Stimulated activated CD8-positive, alpha-beta memory T cell treated with anti-CD3 and anti-CD28 coated beads, Interleukin-2, amount 100 ng/mL, for 48 hours (primary cell): ENCODE measurements at regions not wholly inside any gene's neighbourhood (a gene's known extent, or its start where the extent isn't known, plus 50 kb on each side); places are given as distances from the start of the nearest gene placed in this dataset.
"Not testable (repeated sequence)": the region's sequence is repeated elsewhere in the genome, so short reads cannot be mapped to it uniquely, and the experiment has no call there.

Experiments used
- DNase-seq, 2 donors: peaks; one replicate each; pipeline ENCODE4 v3.0.0-alpha.2; 2020; ENCODE audit warnings: low read depth in 2 of 2

DNA sequence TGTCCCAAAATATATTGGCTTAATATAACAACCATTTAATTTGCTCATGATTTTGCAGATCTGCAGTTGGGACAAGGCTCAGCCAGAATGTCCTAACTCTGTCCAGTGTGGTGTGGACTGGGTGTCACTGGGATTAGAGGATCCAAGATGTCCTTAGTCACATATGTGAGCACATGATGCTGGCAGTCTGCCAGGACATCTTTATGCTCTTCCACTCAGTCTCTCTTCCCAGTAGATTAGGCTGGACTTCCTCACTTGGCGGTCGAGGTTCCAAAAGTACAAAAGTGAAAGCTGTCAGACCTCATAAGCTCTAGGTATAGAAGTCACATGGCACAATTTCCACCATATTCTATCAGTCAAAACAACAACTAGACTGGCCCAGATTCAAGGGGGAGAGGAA is 167.9 kb upstream of the NTF3 start:
- DNase-seq = no peak

DNA sequence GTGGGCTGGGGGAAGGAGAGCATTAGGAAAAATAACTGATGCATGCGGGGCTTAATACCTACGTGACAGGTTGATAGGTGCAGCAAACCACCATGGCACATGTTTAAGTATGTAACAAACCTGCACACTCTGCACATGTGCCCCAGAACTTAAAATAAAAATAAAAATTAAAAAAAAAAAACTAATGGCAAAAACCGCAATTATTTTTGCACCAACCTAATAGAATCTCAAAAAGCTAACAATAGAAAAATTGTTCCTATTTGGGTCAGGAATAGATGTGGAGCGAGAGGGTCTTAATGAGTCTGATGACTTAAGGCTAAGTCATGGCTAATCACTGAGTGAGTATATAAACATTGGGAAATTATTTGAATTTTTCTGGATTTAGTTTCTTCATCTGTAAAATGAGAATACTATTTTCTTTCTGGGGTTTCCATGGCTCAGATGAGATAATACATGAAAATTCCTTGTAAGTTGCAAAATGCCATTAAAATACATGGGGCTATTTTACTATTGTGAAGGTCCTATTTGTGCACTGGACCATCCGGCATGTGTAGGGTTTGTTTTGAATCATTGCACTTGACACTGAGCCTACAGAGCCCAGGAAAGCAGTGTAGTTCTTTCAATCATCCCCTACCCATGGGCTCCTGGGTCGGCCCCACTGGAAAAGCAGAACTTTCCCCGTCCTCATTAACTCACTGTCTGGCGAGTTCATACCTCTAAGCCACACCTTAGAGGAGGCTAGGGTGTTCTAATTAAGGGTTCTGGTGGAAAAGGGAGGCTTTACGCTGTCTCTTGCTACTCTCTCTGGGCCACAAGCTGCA is 164.1 kb upstream of the NTF3 start:
- no peak for DNase-seq

DNA sequence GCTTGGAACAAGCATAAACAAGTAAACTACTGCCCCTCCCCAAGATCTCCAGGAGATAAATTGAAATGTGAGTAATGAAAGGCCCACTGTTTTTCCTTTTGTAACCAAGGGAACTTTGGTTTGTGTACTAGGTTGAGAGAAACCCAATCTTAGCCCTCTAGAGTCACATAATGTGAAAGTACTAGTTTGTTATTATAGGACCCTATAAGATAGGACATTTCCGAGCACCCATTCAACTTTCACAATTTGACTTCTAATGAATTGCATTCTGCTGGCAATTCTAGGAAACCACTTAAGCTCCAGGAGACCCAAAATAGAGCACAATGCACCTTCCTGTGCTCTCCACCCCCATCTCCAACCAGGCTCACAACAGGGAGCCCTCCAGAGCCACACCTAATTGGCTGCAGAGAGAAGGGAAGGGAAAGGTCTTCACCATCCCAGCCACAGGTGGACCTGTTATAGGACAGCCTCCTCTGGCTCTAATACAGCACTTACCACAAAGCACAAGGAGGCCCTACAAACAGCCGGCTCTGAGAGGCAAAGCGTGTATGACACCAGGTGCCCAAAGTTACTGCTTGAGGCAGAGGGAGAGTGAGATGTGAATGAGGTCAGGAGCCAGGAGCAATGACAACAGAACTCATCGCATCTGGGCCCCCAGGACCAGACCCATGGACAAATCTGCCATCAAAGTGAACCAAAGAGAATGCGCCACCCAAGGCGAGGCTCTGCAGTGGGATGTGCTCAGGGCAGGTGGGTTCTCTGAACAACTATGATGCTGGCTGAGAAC is 163.3 kb upstream of the NTF3 start:
- DNase-seq = no peak

DNA sequence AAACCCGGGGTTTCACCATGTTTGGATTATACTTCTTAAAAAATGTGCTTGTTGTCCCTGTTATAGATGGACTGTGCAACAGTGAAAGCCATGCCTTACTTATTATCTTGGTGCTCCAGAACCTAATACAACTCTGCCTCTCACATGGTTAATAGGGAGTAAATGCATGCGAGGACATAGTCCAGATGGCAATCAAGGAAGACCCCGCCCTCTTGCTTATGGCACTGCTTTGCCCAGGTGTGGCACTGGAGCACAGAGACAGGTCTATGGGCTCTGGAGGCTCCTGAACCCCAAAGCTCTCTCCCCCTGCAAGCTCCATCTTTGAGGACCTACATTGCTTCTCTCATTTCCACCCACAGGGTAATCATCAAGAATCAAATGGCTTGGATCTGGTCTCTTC is 162.1 kb upstream of the NTF3 start:
- no peak for DNase-seq

DNA sequence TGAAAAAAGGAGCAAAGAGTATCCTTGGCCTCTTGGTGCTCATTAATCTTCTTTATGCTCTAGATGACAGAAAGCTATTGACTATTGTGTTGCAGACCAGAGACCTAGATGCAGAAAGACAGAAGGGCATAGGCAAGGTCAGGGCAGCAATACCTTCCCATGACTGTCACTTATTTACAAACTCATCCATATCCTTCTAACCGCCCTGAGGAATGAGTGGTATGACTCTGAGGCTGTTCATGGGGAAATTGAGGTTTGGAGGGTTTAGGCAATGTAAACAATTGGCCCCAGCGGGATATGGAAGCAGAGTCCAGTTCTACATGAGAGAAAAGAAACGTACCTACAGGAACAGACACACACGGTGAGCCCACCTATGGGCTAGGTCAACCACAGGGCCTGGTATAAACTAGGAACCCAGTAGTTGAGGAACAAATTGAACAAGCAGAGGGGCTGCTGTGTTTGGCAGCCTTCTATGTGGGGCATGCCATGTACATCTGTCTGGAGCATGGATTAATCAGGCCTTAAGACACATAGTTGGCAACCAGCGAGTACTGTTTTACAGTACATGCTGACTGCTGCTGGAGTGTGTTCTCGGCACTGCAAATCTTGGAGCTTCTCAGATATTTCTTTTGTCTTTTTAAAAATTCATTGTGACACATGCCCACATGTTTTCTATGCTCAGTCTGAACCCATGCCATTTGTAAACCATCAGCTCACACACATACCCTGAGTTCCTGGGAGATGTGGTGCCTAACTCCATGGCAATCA is 159.7 kb upstream of the NTF3 start:
- DNase-seq = no peak

DNA sequence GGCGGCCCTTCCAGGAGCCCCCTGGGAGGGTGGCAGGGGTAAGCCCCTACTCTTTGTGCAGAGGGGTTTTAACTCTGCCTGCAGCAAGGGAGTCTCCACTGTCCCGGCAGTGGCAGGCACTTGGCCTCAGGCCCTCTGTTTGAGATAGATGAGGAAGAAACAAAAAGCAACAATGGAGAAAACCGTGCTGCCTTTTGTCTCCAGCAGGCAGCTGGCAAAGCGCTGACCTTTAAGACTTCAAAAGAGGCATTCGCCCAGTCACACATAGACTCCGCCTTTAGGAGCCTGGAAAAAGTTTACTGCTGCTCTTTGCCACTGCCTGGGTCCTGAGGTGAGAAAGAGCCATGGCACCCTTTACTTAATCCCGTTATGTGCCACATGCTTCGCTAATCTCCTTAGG is 158.2 kb upstream of the NTF3 start:
- no peak for DNase-seq

DNA sequence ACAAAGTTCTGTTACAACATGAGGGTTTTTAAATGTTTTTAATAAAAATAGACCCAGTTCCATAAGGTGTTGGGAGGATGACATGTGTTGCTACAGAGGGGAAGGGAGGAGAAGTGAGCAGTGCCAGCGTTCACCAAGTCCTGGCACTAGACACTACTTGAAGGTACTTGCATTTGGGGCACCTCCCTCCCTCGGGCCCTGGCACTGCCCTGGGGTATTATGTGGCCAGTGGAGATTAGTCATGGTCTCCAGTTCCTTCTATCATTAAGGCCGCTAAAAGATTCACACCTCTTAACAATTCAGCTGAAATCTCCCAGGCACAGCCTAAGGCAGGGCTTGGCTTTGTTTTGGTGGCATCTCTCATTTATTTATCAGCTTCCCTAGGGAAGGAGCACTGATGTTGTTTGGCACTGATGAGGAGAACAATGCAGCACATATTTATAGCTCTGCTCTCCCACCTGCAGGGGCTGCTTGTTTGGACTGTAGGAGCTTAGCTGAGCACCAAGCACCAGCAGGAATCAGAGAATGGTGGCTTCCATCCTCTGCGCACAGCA is 155.5 kb upstream of the NTF3 start:
- DNase-seq = no peak

DNA sequence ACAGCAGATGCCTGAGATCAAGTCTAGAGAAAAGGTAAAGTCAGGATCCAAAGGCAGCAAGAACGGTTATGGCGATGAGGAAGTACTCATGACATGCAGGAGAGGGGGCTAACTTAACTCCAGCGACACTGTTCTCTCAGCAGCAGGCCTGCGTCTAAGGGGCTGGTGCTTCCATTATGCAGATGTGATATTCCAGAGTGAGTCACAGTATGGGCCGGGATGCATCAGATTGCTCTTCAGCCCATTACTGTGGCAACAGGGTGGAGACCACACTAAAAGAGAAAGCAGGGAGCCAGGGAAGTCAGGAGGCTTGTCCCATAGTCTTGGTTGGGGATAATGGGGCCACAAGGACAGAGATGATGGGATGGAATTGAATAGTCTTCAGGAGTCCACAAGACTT is 151.8 kb upstream of the NTF3 start:
- no peak for DNase-seq

DNA sequence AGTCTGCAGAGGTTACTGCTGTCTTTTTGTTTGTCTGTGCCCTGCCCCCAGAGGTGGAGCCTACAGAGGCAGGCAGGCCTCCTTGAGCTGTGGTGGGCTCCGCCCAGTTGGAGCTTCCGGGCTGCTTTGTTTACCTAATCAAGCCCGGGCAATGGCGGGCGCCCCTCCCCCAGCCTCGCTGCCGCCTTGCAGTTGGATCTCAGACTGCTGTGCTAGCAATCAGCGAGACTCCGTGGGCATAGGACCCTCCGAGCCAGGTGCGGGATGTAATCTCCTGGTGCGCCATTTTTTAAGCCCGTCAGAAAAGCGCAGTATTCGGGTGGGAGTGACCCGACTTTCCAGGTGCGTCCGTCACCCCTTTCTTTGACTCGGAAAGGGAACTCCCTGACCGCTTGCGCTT is 141.5 kb upstream of the NTF3 start:
- DNase-seq = not testable (repeated sequence)

DNA sequence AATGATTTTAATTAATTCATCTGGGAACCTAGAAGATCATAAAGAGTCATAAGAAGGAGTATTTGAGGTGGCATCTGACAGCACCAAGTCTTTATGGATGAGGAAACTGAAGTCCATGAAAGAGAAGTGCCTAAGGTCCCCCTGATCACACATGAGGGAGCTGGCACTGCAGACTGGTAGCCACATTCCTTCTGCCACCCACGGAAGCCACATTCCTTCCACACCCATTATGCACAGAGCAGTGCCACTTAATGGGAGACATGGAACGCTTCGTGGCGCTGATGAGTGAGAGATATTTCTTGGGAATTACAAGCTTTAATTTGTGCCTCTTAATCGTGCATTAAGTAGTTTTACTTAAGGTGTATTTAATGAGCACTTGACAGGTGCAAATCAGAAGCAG is 139.3 kb upstream of the NTF3 start:
- DNase-seq = no peak

DNA sequence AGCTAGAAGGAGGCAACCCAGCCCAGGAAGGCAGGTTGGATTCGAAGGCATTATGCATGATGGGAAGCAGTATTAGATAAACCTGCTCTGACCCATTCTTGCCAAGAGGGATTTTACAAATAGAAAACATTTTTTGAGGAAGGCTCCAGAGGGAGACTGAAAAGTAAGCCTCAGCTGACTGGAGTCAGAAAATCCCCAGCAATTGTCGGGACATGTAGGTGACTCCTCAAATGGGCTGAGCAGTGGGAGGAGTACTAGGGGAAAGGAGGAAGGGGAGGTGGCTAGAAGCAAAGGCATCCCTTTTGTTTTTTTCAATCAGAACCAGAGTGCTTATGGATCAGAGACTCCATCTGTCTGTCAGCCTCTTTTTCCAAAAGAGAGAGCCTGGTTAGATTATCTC is 138.1 kb upstream of the NTF3 start:
- no peak for DNase-seq

DNA sequence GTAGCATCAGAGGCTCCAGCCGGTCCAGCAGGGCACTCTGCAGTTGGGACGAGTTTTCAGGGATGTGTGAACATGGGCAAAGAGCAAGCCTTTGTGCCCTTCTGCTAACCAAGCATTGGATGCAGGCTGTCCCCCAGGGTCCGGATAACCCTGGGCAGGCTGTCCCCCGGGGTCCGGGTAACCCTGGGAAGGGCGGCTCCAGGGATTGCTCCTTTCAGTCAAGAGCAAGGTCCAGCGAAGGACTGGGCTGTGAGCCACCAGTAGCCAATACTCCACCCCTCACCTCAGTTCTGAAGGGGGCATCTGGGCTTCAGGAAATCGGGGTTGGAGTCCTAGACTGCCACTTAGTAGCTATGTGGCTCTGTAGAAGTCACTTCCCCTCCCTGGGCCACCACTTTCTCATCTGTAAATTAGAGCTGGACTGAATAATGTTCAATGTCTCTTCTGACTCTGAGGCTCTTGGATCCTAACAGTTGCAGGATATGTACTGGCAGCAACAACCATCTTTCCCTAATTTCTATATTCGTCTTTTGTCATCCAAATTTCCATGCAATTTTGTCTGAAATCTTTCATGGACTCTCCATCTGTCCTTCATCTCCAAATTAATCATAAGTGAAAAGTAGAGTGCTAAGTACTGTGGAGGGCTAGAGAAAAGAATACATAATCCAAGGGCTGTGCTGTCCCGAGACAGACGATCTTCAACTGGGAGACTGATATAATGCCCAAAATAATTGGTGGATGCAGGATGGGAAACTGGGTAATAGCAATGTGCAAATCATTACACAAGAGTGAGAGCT is 137.4 kb upstream of the NTF3 start:
- no peak for DNase-seq

DNA sequence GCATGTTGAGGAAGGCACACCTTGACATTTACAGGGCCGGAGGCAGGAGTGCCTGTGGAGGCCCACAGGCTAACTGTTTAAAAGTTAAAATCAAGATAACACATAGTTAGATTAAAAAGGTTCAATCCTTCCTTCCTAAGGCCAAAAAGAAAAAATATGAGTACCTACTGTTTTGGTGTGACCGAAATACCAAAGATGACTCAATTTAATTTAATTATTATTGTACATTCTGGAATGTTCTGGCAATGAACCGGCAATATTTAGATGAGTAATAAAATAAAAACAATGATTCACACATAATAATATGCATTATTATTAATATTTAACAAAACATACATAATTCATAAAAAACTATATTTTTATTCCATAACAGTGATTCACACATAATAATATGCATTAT is 136.8 kb upstream of the NTF3 start:
- DNase-seq = no peak

DNA sequence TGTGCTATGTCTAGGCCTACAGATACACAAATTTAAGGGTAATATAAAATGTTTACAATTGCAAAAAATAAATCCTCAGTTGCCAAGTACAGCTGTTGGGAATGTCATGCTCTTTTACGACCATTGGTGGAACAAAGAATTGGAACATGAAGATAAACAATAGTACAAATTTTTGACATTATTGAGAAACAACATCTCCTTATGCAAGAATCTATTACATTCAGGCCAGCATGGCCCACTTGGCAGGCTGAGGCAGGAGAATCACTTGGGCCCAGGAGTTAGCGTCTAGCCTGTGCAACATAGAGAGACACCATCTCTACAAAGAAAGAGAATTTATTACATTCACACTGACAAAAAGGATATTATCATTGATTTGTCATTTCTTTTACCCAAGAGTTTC is 135.9 kb upstream of the NTF3 start:
- DNase-seq = no peak

DNA sequence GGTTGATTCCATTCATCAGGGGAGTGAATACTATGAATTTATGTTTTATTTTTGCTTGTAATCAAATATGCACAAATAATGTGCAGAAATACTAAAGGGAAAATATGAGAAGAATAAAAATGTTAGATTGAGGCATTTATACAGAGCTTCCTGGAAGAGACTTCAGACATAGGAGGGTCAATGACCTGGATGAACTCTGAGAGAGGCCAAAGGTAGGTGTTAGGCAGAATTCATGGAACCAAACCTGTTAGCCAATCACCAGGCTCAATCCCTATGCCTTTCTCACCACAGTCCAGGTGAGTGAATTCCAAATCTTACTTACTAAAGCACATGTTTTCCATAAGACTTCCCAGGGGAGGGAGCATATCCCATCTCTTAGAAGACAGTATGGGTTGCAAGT is 130.4 kb upstream of the NTF3 start:
- no peak for DNase-seq

DNA sequence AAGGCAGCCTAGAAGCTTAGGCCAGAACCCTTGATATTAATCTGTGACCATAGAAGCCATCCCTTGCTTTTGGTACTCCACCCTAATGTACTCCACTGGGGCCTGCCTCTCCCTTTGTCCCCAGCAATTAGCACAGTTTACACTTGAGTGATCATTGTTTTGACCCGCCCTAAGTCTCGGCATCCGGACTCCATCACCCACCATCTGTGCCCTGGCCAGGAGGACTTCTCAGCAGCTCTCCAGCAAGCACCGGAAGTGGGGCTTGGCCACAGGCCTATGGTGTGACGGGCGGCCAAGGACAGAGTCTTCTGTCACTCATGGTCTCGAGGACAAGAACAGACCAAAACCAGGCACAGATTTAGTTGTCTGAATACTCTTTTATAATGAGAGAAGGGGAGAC is 126.5 kb upstream of the NTF3 start:
- DNase-seq = no peak

DNA sequence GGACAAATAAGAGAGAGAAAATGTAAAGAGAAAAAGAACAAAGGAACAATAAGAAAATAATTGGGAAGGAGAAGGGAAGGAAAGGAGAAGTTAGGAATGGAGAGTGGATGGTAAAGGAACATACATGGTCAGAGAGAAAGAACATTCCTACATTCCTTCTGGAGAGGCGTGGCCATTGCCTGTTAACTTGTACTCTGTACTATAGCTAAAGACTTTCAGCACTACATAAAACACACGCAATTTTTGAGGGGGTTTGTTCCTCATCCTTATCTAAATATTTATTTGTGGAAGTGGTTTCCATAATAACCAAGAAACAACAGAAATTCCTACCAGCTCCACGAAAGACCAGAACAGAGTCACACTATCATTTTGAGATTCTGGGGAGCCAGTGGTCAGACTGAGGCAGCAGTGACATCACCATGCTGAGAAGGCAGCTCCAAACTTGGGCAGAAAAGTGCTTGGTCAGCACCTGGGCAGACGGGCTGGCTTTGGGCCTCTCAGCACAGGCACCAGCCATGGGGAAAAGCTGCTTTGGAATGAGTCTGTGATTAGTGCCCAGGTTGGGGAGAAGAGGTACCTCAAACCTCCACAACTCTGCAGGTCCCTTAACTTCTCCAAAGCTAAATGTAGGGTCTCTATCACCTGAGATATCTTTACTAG is 125.9 kb upstream of the NTF3 start:
- DNase-seq = no peak

DNA sequence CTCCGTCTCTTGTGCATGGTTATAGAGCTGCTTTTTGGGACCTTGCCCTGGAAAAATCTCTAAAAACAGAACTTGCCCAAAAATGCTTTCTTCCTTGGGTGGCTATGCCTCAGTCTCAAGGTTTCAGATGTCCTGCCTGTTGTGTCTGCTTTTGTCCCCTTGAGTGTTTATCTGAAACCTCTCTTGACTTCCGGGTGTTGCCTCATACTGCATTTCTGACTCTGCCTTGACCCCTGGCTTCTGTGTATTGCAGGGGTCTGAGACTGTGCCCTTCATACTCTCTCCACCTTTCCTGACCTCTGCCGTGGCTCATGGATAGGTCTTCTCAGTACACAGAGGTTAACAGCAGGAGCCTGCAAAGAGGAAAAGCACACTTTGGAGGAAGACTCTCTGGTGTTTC is 124.8 kb upstream of the NTF3 start:
- no peak for DNase-seq

DNA sequence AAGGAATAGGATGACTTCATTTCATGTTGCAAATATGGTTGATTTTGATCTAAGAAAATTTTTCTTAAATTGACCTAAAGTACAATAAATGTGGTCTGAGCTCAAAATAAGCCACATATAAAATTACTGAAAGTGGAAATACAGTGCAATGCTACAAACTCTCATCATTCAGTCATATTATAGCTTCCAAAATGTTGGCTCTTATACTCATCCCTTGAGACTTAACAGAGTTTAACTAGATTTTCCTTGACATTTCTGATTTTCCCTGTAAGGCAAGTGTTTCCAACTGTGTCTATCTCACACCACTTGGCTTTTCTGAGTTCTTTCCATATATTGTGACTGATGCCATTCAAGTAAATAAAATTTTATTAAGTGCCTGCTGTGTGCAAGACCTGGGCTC is 123.7 kb upstream of the NTF3 start:
- DNase-seq = no peak

DNA sequence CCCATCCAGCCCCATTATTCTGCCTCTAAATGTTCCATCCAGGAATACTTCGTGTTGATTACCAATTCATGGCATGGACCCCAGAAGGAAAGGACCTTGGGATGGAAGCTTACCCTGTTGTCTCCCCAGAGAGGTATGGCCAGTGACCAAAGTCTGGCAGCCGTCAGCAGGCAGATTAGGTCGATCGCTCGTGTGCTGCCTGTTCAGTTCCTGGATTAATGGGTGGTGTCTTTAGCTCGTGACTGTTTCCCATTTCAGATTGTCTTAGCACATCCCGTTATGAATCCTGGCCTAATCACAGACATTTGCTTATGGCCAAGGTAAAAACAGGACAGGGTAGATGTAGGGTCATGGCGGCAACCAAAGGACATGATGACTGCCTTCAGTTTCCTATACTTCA is 122.9 kb upstream of the NTF3 start:
- no peak for DNase-seq

DNA sequence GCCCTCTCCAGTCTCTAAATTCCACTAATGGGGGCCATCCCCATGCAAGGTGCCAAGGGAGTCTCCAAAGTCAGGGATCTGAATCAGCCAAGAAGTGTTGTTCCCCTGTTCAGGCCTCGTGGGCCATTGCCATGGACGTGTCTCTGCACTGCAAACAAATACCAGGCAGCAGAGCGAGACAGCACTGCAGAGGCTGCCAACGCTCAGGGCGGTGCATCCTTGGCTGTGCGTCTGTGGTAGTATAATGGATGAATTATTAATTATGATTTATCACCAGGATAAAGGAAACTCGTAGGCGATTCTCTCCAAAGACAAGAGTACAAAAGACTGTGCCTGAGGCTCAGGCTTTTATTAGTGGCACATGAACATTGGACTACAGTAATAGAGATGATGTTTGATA is 122.3 kb upstream of the NTF3 start:
- no peak for DNase-seq
